ENCODE measurements at regions not wholly inside any gene's neighbourhood (a gene's known extent, or its start where the extent isn't known, plus 50 kb on each side); places are given as distances from the start of the nearest gene placed in this dataset.
"Not testable (repeated sequence)": the region's sequence is repeated elsewhere in the genome, so short reads cannot be mapped to it uniquely, and the experiment has no call there.

- not testable (repeated sequence) for DNase-seq
Observed at GRCh38 chr22:23460517-23461031, 119.5 kb downstream of the IGLL1 start.

GRCh38 chr22:23459645-23460516 lies 120.2 kb downstream of the IGLL1 start:
- not testable (repeated sequence) for DNase-seq

GRCh38 chr22:23458663-23459541 lies 121.2 kb downstream of the IGLL1 start:
- DNase-seq: no peak

- no peak for DNase-seq
Observed at GRCh38 chr22:23457380-23457985, 122.6 kb downstream of the IGLL1 start.

GRCh38 chr22:23456666-23457379 lies 123.3 kb downstream of the IGLL1 start:
- not testable (repeated sequence) for DNase-seq

GRCh38 chr22:23454345-23454744 lies 125.7 kb downstream of the IGLL1 start:
- not testable (repeated sequence) for DNase-seq

GRCh38 chr22:23453277-23453676 lies 126.8 kb downstream of the IGLL1 start:
- no peak for DNase-seq

- DNase-seq: no peak
Observed at GRCh38 chr22:23452231-23453010, 127.7 kb downstream of the IGLL1 start.

- DNase-seq: not testable (repeated sequence)
Observed at GRCh38 chr22:23451452-23452230, 128.4 kb downstream of the IGLL1 start.

- not testable (repeated sequence) for DNase-seq
Observed at GRCh38 chr22:23450821-23451220, 129.3 kb downstream of the IGLL1 start.

GRCh38 chr22:23450434-23450795 lies 129.7 kb downstream of the IGLL1 start:
- no peak for DNase-seq

GRCh38 chr22:23449748-23450433 lies 130.2 kb downstream of the IGLL1 start:
- not testable (repeated sequence) for DNase-seq

GRCh38 chr22:23448499-23449288 lies 131.4 kb downstream of the IGLL1 start:
- not testable (repeated sequence) for DNase-seq

- DNase-seq: no peak
Observed at GRCh38 chr22:23446796-23447350, 133.2 kb downstream of the IGLL1 start.

GRCh38 chr22:23446194-23446593 lies 133.9 kb downstream of the IGLL1 start:
- not testable (repeated sequence) for DNase-seq

GRCh38 chr22:23443905-23444304 lies 136.2 kb downstream of the IGLL1 start:
- DNase-seq: not testable (repeated sequence)

- DNase-seq: not testable (repeated sequence)
Observed at GRCh38 chr22:23439581-23439980, 140.5 kb downstream of the IGLL1 start.

GRCh38 chr22:23438216-23438615 lies 141.9 kb downstream of the IGLL1 start:
- no peak for DNase-seq

- DNase-seq: no peak
Observed at GRCh38 chr22:23437779-23438178, 142.3 kb downstream of the IGLL1 start.
